A549 (cell line): ENCODE measurements at regions not wholly inside any gene's neighbourhood (a gene's known extent, or its start where the extent isn't known, plus 50 kb on each side); places are given as distances from the start of the nearest gene placed in this dataset.

Experiments
- ATAC-seq, 2 experiments: fragments of 200-7000 bp in 1 of 2; fragments of >200 bp in 1 of 2; cut with Nextera tagmentation in 1 of 2; cut with Tn5 transposase in 1 of 2; 3 replicates each; pipeline versions ENCODE4 v1.8.0 to v1.9.1; 2018 to 2020; ENCODE audit warnings: mild to moderate bottlenecking in 1 of 2, moderate library complexity in 1 of 2
- CTCF ChIA-PET: fragments of 300-600 bp; sonication (Branson Sonifier 250); formaldehyde crosslinking; extraction: SDS; loops from one replicate; lab custom pipeline; 2021; ENCODE audit warnings: antibody characterized with exemption, inconsistent platforms; lab: Yijun Ruan, JAX
- POLR2A ChIA-PET: fragments of 350-600 bp; formaldehyde crosslinking; extraction: SDS; loops from one replicate; lab custom pipeline; 2021; ENCODE audit warnings: antibody characterized with exemption, inconsistent platforms; lab: Yijun Ruan, JAX
- DNase-seq, 2 experiments: peaks; one replicate each; pipeline versions ENCODE4 v3.0.0 to v3.0.0-alpha.2; 2011 to 2016; ENCODE audit warnings: low read depth in 1 of 2, low spot score in 1 of 2
- FAIRE-seq: peaks from 2 replicates; lab custom pipeline; 2011; peaks lifted over from hg19 to GRCh38; lab: Jason Lieb, UNC
- H3K27ac ChIP-seq, 2 experiments: fragments of >200 bp; sonication (Bioruptor Twin); formaldehyde crosslinking; 3 replicates each; pipeline ENCODE4 v1.5.1; 2016 to 2017
- H3K4me1 ChIP-seq: fragments of >200 bp; sonication (Bioruptor Twin); formaldehyde crosslinking; 3 replicates; pipeline ENCODE4 v1.6.1; 2016
- H3K4me2 ChIP-seq: fragments of >200 bp; sonication (Bioruptor Twin); formaldehyde crosslinking; 3 replicates; pipeline ENCODE4 v1.6.1; 2016
- H3K4me3 ChIP-seq: fragments of >200 bp; sonication (Bioruptor Twin); formaldehyde crosslinking; 3 replicates; pipeline ENCODE4 v1.5.1; 2016
- H3K9me3 ChIP-seq: fragments of >200 bp; sonication (Bioruptor Twin); formaldehyde crosslinking; 3 replicates; pipeline ENCODE4 v1.6.1; 2016
- CBX2 ChIP-seq: fragments of 200-600 bp; sonication (generic); IDR thresholded peaks from 2 replicates; pipeline ENCODE4 v1.6.1; 2016; ENCODE audit warnings: low read depth, mild to moderate bottlenecking, borderline replicate concordance
- CEBPB ChIP-seq, 2 experiments: fragments of >200 bp in 1 of 2; sonication (Bioruptor Twin) in 1 of 2; formaldehyde crosslinking in 1 of 2; IDR thresholded peaks; 2 replicates each; pipeline ENCODE4 v1.6.1; 2012 to 2016
- CTCF ChIP-seq: fragments of >200 bp; sonication (Bioruptor Twin); formaldehyde crosslinking; IDR thresholded peaks from 3 replicates; pipeline ENCODE4 v1.5.1; 2016
- EHMT2 ChIP-seq: fragments of 200-600 bp; sonication (generic); IDR thresholded peaks from 2 replicates; pipeline ENCODE4 v1.6.1; 2016; ENCODE audit warnings: antibody characterized with exemption, low read depth, mild to moderate bottlenecking, moderate library complexity
- ESRRA ChIP-seq: fragments of 150-350 bp; IDR thresholded peaks from 2 replicates; pipeline ENCODE4 v1.6.1; 2014; ENCODE audit warnings: mild to moderate bottlenecking, low read length, borderline replicate concordance
- HDAC2 ChIP-seq: fragments of 200-600 bp; sonication (generic); IDR thresholded peaks from 2 replicates; pipeline ENCODE4 v1.6.1; 2016
- MAX ChIP-seq: IDR thresholded peaks from 2 replicates; pipeline ENCODE4 v1.6.1; 2012
- MAZ ChIP-seq: fragments of 150-350 bp; IDR thresholded peaks from 2 replicates; pipeline ENCODE4 v1.6.1; 2014; ENCODE audit warnings: antibody characterized with exemption, low read depth, low read length, borderline replicate concordance
- MYC ChIP-seq: IDR thresholded peaks from 2 replicates; pipeline ENCODE4 v1.6.1; 2012; ENCODE audit warnings: mild to moderate bottlenecking, inconsistent platforms, low read length, improper control_type of control experiment, borderline replicate concordance
- POLR2AphosphoS2 ChIP-seq: conservative IDR thresholded peaks from 2 replicates; pipeline ENCODE4 v1.6.1; 2012; ENCODE audit warnings: low read length, improper control_type of control experiment, inconsistent platforms
- RAD21 ChIP-seq, 2 experiments: fragments of >200 bp in 1 of 2; sonication (Bioruptor Twin) in 1 of 2; formaldehyde crosslinking in 1 of 2; IDR thresholded peaks in 1 of 2; conservative IDR thresholded peaks in 1 of 2; 2 replicates in 1 of 2; 3 replicates in 1 of 2; pipeline ENCODE4 v1.6.1; 2012 to 2018; ENCODE audit warnings: inconsistent platforms in 1 of 2
- RNF2 ChIP-seq: fragments of 200-600 bp; sonication (generic); IDR thresholded peaks from 2 replicates; pipeline ENCODE4 v1.6.1; 2016; ENCODE audit warnings: low read depth, mild to moderate bottlenecking, antibody characterized with exemption, moderate library complexity, borderline replicate concordance
- SREBF2 ChIP-seq: fragments of 450-650 bp; IDR thresholded peaks from 2 replicates; pipeline ENCODE4 v1.6.1; 2014; ENCODE audit warnings: mild to moderate bottlenecking, moderate library complexity
- TP53 ChIP-seq: fragments of 250-450 bp; sonication (Bioruptor Pico); IDR thresholded peaks from 2 replicates; pipeline ENCODE4 v1.5.0; 2021; ENCODE audit warnings: mild to moderate bottlenecking, moderate library complexity
- WGBS: methylation state at CpG from one replicate; pipeline ENCODE4 v1.1.6; 2017; ENCODE audit errors: missing lambda C conversion rate; 5-methylcytosine and 5-hydroxymethylcytosine counted together
- TF ChIP-seq, protein P1 (sequence below): fragments of 250-450 bp; sonication (Bioruptor Pico); IDR thresholded peaks from 2 replicates; pipeline ENCODE4 v1.5.0; 2020; ENCODE audit warnings: low read depth, mild to moderate bottlenecking, moderate library complexity
- TF ChIP-seq, protein P2 (sequence below): fragments of 450-650 bp; IDR thresholded peaks from 2 replicates; pipeline ENCODE4 v1.6.1; 2014; ENCODE audit warnings: antibody characterized with exemption
- TF ChIP-seq, protein P3 (sequence below): fragments of 150-350 bp; IDR thresholded peaks from 2 replicates; pipeline ENCODE4 v1.6.1; 2014; ENCODE audit warnings: low read depth, mild to moderate bottlenecking, low read length
- TF ChIP-seq, protein P4 (sequence below): IDR thresholded peaks from 2 replicates; pipeline ENCODE4 v1.6.1; 2012; ENCODE audit warnings: low read depth, borderline replicate concordance

GRCh38 chr12:125469683-125470082 is 404.4 kb downstream of the AACS start:
- H3K4me2 ChIP-seq = no peak overlapping the region
- CTCF ChIA-PET = no interaction called here
- ATAC-seq = no peak
- DNase-seq = no peak
- H3K27ac ChIP-seq = no peak overlapping the region
- H3K9me3 ChIP-seq = no peaks in the 10 kb centered on the region
- POLR2A ChIA-PET = no interaction called here
- 0% methylated on average over 1 of the region's 1 CpG for WGBS
- no peak for TF ChIP-seq ESRRA
- no peak for TF ChIP-seq EHMT2
- TF ChIP-seq, protein P1, sequence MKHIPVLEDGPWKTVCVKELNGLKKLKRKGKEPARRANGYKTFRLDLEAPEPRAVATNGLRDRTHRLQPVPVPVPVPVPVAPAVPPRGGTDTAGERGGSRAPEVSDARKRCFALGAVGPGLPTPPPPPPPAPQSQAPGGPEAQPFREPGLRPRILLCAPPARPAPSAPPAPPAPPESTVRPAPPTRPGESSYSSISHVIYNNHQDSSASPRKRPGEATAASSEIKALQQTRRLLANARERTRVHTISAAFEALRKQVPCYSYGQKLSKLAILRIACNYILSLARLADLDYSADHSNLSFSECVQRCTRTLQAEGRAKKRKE (CRISPR knock-in tag) = no peak
- TF ChIP-seq, protein P2, sequence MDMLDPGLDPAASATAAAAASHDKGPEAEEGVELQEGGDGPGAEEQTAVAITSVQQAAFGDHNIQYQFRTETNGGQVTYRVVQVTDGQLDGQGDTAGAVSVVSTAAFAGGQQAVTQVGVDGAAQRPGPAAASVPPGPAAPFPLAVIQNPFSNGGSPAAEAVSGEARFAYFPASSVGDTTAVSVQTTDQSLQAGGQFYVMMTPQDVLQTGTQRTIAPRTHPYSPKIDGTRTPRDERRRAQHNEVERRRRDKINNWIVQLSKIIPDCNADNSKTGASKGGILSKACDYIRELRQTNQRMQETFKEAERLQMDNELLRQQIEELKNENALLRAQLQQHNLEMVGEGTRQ = no peak
- TF ChIP-seq RNF2 = no peak
- no peak for TF ChIP-seq MAX
- TF ChIP-seq HDAC2 = no peak
- no peak for TF ChIP-seq MYC
- H3K4me1 ChIP-seq = no peaks in the 10 kb centered on the region
- H3K4me3 ChIP-seq = no peak overlapping the region
- no peak for FAIRE-seq

GRCh38 chr12:125470838-125471783 is 405.9 kb downstream of the AACS start:
- ATAC-seq = no peak; a peak in 1 of 6 replicates

DNA sequence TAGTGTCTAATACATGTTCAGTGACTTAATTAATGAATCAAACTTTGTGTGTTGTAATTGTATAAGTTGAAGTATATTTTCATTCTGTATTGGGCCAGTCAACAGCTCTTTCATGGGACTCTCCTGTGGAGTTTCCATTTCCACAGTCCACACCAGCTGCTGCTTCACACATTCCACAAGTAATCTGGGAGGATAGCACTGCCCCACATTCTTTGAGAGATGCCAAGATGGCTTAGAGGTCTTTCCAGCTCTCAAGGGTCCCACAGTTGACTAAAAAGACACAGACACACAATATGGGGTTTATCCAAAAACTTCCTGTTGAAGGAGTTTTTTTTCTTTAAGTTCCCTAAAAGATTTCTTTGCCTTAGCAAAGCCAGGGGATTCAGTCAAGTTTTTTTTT is 408.3 kb downstream of the AACS start:
- CTCF ChIA-PET = interaction anchor here (0.7 kb wide), 1 partner anchor 220 kb away, joined by 3 read pairs; no protein-coding TSS in a partner anchor
- no peaks in the 10 kb centered on the region for H3K9me3 ChIP-seq
- no peaks in the 10 kb centered on the region for H3K4me1 ChIP-seq
- POLR2A ChIA-PET = no interaction called here
- no peak overlapping the region for H3K4me2 ChIP-seq
- no peak overlapping the region for H3K27ac ChIP-seq
- ATAC-seq (no peak), DNase-seq (no peak), FAIRE-seq (no peak)
- no peak overlapping the region for H3K4me3 ChIP-seq
- no peak for TF ChIP-seq CEBPB (IDR thresholded peaks at IDR 0.05)
- no peak for TF ChIP-seq MAZ
- TF ChIP-seq TP53 (CRISPR knock-in tag) = no peak
- no peak for TF ChIP-seq SREBF2
- TF ChIP-seq, protein P3, sequence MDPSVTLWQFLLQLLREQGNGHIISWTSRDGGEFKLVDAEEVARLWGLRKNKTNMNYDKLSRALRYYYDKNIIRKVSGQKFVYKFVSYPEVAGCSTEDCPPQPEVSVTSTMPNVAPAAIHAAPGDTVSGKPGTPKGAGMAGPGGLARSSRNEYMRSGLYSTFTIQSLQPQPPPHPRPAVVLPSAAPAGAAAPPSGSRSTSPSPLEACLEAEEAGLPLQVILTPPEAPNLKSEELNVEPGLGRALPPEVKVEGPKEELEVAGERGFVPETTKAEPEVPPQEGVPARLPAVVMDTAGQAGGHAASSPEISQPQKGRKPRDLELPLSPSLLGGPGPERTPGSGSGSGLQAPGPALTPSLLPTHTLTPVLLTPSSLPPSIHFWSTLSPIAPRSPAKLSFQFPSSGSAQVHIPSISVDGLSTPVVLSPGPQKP = no peak
- no peak for TF ChIP-seq ESRRA
- TF ChIP-seq RAD21 (conservative IDR thresholded peaks at IDR 0.05 in 1 of 2, IDR thresholded peaks at IDR 0.05 in 1 of 2) = no peak
- no peak for TF ChIP-seq CTCF
- TF ChIP-seq, protein P4, sequence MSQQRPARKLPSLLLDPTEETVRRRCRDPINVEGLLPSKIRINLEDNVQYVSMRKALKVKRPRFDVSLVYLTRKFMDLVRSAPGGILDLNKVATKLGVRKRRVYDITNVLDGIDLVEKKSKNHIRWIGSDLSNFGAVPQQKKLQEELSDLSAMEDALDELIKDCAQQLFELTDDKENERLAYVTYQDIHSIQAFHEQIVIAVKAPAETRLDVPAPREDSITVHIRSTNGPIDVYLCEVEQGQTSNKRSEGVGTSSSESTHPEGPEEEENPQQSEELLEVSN = no peak

More at GRCh38 chr12:125470838-125471783, 405.9 kb downstream of the AACS start:
- TF ChIP-seq POLR2AphosphoS2 (no peak), CBX2 (no peak), TP53 (CRISPR knock-in tag) (no peak)
- POLR2A ChIA-PET = no interaction called here
- no peak overlapping the region for H3K4me2 ChIP-seq
- FAIRE-seq = no peak
- H3K27ac ChIP-seq = no peak overlapping the region
- H3K4me3 ChIP-seq = no peak overlapping the region
- CTCF ChIA-PET = interaction anchor here (0.6 kb wide), 1 partner anchor 12 kb away, joined by 3 read pairs; no protein-coding TSS in a partner anchor
- H3K4me1 ChIP-seq = no peaks in the 10 kb centered on the region
- DNase-seq = no peak
- no peaks in the 10 kb centered on the region for H3K9me3 ChIP-seq
- WGBS = under 1% methylated on average over 11 of the region's 15 CpGs
